GM10847 (cell line): ENCODE measurements at regions not wholly inside any gene's neighbourhood (a gene's known extent, or its start where the extent isn't known, plus 50 kb on each side); places are given as distances from the start of the nearest gene placed in this dataset.

Source experiments
- POLR2A ChIP-seq: IDR thresholded peaks from 2 replicates; pipeline ENCODE4 v1.6.1; 2011; ENCODE audit not compliant: insufficient read length; ENCODE audit errors: extremely low read depth

DNA sequence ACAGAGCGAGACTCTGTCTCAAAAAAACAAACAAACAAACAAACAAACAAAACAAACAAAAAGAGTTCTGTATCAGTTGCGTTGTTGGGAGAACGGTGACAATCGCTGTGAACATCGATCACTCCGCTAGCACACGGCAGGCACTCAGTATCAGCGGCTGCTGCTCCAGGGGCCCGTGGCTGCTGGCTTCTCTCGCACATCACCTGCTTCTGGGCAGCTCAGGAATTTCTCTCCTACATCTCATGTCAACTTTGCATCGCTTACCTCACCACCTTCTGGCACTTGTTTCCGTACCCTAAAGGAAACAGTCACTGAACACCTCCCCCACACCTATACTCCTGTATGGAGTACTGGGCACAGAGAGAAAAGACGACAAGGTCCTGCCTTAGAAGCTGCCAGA lies 70.3 kb upstream of the WNT7B start:
- no peak for TF ChIP-seq POLR2A

DNA sequence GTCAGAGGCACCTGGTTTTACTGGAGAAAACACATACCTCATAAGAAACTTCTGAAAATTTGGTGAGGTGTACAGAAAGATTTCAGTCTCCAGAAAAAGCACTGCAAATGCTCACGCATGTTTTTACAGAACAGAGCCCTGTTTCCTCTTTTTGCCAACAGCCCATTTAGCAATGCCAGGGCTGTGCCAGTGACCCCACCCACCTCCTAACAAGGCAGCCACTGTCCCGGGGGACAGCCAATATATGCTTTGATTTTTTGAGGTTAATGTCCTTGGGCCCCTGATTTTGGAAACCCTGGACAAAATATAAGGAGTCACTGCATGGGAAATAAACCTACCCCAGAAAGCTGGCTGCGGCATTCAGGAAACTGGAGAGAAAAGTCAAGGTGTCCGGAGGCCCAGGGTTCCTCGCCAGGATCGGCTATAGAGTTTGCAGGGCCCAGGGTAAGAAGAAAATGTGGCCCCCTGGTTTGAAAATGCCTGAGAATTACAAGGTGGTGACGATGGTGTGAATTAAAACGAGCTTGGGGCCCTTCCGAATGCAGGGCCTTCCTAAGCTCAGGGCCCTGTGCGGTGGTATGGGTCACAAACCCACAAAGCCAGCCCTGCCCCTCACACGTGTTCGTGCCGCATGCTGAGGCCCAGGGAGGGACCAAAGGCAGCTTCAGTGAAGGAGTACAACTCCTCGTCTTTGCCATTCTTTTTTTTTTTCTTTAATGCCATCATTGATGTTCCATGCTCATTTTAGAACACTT lies 71.1 kb upstream of the WNT7B start:
- no peak for TF ChIP-seq POLR2A

DNA sequence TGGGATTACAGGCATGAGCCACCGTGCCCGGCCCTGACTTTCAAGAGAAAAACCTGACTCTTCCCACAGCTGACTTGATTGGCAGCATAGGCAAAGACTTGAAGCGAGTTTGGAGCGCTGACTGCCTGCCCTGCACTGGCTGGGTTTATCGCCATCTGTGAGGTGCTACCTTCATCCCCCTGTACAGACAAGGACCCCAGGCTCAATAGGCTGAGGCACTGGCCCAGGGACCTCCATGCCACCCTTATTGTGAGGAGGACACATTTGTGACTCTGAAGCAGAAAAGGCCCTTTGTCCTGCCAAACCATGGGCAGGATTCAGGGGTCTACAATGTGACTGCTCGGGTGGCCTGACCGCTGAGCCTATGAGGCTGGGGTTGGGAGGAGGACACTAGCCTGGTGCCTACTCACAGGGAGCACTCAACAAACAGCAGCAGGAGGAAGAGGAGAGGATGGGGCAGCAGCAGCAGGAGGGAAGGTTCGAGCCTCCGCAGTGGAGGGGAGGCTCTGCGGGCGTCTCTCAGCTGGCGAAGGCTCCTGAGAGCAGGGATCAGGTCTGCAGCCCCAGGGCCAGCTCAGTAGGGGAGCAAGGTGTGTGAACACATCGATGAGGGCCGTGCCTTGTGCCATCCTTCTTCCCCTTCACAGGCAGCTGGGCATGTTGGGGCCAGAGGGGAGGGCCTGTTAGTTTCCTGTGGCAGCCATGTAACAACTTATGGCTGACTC lies 72.9 kb upstream of the WNT7B start:
- TF ChIP-seq POLR2A, result no peak

DNA sequence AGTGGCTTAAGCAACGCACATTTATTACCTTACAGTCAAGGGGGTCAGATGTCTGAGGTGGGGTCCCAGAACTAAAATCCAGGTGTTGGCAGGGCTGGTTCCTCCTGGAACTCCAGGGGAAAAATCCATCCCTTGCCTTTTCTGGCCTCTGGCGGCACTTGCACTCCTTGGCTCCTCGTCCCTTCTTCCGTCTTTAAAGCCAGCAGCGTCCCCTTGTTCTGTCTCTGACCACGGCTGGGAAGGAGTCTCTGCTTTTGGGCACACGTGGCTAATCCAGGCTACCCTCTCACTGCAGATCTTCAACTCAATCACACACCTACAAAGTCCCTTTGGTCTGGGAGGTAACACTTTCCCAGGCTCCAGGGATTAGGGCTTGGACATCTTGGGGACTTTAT lies 73.5 kb upstream of the WNT7B start:
- TF ChIP-seq POLR2A, result no peak

DNA sequence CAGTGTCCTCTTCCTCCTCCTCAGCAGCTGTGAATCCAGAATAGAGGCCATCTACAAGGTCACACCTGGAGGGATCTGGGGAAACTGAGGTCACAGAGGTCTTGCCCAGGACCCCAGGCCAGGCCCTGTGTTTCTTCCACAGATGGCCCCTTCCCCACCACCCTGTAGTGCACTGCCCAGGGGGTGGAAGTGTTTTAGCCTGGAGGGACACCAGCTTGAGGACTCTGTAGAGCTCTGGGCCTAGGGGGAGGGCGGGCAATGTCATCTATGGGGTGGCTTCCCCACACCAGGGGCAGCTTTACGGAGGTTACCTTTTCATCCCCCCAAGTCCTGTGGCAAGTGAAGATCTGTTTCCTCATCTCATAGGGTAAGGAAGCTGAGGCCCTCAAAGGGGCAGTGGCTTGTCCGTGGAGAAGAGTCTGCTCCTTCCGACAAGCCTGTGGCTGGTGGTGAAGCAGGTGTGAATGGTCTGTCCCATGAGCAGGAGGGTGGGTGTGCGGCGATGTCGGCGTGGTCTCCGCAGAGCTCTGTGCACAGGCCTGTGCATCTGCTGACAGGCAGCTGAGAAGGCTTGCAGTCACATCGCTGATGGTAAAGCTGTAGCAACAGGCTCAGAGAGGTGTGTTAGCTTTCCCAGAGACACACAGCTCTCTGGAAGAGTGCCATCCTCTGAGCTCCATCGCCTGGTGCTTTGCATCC lies 74.1 kb upstream of the WNT7B start:
- TF ChIP-seq POLR2A, result no peak

DNA sequence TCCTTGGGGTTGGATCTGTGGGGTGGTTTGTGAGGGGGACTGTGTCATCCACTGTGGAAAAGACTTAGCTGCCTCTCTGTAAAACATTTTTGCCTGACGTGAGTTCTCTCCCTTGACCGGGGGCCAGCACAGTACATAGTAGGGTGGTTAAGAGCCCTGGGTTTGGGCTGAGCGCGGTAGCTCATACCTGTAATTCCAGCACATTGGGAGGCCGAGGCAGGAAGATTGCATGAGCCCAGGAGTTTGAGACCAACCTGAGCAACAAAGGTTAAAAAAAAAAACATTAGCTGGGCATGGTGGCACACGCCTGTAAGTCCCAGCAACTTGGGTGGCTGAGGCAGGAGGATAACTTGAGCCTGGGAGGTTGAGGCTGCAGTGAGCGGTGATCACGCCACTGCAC lies 74.7 kb upstream of the WNT7B start:
- no peak for TF ChIP-seq POLR2A

DNA sequence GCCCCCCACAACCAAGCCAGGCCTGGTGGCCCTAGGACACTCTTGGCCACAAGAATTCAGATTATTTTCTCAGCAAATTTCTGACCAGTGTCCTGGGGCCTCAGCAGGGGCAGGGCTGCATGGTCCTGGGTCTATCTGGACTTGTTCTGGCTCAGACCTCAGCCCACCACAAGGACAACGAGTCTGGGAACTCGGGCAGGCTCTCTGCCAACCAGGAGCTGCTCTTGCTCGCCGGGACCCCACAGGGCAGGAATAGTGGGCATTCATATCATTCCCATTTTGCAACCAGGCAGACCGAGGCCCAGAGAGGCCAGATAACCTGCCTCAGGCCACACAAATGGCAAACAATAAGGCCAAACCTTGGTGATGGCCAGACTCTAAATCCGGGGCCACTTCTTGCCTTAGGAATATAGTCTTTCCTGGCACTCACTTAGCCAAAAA lies 75.4 kb upstream of the WNT7B start:
- TF ChIP-seq POLR2A, result no peak

DNA sequence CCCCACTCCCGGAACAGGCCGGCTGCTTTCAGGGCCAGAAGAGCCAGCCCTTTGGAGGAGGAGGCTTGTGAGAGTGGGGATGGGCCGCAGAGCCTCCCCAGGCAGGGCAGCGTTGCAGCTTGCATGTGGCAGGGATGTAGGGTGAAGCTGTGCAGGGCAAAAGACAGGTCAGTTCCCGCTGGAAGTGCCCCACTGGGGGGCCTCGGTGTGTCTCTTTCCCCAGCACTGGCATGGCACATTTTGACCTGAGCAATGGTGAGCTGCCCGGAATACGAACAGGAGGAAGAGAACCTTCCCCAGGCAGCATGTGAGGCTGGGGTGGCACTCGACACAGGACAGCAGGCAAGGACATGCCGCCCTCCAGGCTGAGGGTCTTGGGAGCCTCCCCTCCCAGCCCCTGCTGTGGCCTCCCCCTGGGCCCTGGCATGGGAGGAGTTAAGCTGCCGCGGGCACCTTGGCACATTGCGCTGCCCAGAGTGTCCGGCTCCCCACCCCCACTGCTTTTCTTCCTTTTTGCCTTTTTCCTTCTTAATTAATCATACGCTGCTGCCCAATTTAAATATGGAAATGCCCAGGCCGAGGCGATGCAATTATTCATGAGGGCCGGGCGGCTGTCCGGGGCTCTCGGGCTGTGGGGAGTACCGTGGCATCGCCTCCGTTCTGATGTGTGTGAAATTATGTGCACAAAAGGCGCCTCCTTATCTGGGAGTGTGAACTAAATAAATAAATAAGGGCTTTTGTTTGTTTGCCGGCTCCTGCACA lies 76.0 kb upstream of the WNT7B start:
- TF ChIP-seq POLR2A, result no peak

DNA sequence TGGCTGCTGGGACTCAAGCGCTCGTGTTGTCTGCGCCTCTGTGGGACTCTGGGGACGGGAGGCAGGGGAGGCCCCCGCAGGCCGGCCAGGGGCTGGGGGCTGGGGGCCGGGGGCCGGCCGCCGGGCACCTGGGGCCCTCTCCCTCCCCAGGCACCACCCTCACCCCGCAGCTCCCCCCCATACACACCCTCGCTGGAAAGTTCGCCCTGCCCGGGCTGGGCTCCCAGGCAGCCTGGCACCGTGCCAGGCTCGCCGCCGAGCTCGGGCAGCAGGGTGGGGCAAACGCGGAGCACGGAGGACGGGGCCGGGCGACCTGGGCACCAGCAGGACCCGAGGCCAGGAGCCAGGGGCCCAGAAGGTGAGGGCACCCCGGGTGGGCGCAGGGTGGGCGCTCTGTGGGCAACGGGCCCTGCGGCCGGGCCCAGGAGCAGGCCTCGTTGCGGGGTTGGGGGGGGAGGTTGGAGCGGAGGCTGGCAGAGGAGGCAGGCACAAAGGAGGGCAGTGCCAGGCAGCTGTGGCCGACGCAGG lies 76.7 kb upstream of the WNT7B start:
- no peak for TF ChIP-seq POLR2A

DNA sequence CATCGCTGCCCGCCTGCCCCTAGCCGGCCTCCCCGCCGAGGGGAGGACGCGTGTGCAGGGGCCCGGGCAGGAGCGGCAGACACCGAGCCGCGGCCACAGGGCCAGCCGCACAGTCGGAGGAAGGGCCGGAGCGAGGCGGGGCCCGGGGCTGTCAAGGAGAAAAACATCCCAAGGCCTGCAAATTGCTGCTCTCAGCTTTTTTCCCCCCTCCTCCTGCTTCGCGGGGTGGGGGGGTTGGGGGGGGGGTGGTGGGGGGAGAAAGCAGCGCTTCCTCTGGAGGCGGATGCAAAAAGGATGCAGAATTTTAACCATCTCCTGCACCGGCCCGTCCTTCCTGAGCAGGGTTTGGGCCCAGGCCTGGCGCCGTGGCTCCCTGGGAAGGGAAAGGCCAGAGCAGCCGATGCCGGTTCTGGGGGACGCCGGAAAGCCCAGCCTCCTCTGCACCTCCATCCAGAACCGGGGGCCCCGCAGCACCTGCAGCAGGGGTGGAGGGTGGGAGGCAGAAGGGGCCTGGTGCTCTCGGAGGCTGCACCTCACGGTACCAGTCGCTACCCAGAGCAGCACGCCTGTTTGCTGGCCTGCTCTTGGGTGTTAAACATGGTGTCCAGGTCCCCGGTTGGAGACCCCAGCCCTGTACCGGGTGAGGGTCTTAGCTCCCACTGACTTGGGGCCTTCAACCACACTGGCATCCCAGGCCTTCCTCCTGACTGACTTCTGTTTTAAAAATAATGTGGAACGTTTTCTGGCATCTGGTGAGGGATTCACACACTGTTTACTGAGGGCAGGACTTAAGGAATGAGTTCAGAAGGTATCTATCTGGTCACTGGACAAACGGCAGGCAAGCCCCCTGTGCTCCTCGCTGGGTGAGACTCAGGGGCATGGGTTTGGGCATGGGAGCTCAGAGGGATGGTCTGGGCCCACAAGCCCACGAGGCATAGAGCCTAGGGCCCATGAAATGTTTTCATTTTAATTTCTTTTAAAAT lies 77.4 kb upstream of the WNT7B start:
- TF ChIP-seq POLR2A, result no peak

DNA sequence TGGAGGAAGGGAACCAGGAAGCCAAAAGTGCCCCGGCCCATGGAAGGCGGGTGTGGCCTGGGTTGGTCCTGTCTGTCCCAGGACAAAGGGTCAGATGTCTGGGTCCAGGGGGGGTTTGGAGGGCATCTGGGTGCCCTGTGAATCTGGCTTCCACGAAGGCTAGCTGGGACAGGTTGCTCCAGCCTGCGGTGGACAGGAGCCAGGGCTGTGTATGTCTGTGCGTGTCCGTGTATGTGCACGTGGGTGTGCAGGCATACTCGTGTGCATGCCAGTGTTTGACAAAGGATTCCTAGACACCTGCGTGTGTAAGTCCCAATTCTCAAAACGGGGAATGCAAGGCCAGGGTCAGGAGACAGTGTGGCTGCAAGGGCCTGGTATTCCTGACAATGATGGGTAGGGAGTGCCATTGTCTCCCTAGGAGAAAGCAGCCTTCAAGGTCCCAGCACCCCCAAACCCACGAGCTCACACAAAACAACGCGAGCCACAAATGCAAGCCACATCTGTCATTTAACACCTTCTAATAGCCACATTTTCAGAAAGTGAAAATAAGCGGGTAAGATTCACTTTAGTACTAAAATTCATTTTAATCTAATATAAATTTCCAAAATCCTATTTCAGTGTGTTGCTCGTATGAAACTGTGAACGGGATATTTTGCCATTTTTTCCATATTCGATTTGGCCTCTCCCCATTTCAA lies 78.4 kb upstream of the WNT7B start:
- no peak for TF ChIP-seq POLR2A

DNA sequence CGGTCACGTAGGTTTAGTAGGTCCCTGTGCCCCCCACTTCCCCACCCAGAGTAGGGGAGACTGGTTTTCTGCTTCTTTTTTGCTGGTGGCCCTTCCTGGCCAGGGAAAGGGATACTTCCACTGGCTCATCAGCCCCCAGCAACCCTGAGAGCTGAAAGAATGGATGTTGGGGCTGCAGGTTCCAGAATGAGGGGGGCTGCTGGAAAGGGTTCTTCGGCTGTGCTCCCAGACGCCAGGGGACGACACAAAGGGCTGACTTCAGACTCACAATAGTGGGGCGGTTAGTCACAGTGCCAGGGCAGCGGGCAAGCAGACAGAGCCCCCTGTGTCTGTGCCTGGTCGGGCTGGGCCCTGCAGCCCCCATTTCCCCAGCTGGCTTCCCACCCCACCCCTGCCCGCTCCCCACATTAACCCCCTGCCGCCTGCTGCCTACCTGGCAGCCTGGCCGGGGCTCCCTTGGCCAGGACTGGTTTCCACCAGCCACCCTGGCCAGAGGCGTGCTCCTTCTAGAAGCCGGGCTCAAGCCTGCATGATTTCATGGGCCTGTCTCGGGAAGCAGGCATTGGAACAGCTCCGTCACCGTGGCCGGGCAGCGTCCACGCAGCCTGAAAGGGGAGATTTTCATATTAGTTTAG lies 79.1 kb upstream of the WNT7B start:
- no peak for TF ChIP-seq POLR2A
